H9 (cell line): ENCODE measurements at regions not wholly inside any gene's neighbourhood (a gene's known extent, or its start where the extent isn't known, plus 50 kb on each side); places are given as distances from the start of the nearest gene placed in this dataset.

Experiments used
- DNase-seq: peaks from one replicate; pipeline ENCODE4 v3.0.0-alpha.2; 2017
- H2AFZ ChIP-seq: one replicate; pipeline ENCODE4 v1.6.1; 2013; ENCODE audit warnings: mild to moderate bottlenecking, low read length, control low read depth, moderate library complexity
- H2AK5ac ChIP-seq: 2 replicates; pipeline ENCODE4 v1.6.1; 2013; ENCODE audit warnings: low read length, control low read depth, mixed read lengths; ENCODE audit not compliant: insufficient read length
- H2BK120ac ChIP-seq: one replicate; pipeline ENCODE4 v1.6.1; 2013; ENCODE audit warnings: low read depth, mild to moderate bottlenecking, low read length, control low read depth, inconsistent platforms; ENCODE audit not compliant: poor library complexity, severe bottlenecking
- H2BK12ac ChIP-seq: 2 replicates; pipeline ENCODE4 v1.6.1; 2013; ENCODE audit warnings: low read length, control low read depth, mixed read lengths, low read depth; ENCODE audit not compliant: insufficient read length
- H2BK15ac ChIP-seq: 2 replicates; pipeline ENCODE4 v1.6.1; 2013; ENCODE audit warnings: low read depth, low read length, control low read depth
- H2BK20ac ChIP-seq: one replicate; pipeline ENCODE4 v1.6.1; 2013; ENCODE audit warnings: low read depth, mild to moderate bottlenecking, low read length, control low read depth, inconsistent platforms; ENCODE audit not compliant: poor library complexity, severe bottlenecking
- H2BK5ac ChIP-seq: 2 replicates; pipeline ENCODE4 v1.6.1; 2013; ENCODE audit warnings: low read length, control low read depth, mixed read lengths; ENCODE audit not compliant: insufficient read length
- H3K14ac ChIP-seq: 2 replicates; pipeline ENCODE4 v1.6.1; 2013; ENCODE audit warnings: low read length, control low read depth; ENCODE audit not compliant: insufficient read depth
- H3K18ac ChIP-seq: 2 replicates; pipeline ENCODE4 v1.6.1; 2013; ENCODE audit warnings: low read depth, mild to moderate bottlenecking, mixed read lengths, low read length, control low read depth; ENCODE audit not compliant: insufficient read length
- H3K23ac ChIP-seq: 2 replicates; pipeline ENCODE4 v1.6.1; 2013; ENCODE audit warnings: low read length, control low read depth, mixed read lengths, low read depth; ENCODE audit not compliant: insufficient read length
- H3K23me2 ChIP-seq: 2 replicates; pipeline ENCODE4 v1.6.1; 2013; ENCODE audit warnings: low read depth, mild to moderate bottlenecking, mixed read lengths, low read length, control low read depth; ENCODE audit not compliant: insufficient read length, poor library complexity, severe bottlenecking
- H3K27ac ChIP-seq: 2 replicates; pipeline ENCODE4 v1.5.1; 2013; ENCODE audit warnings: low read length, control low read depth, mixed read lengths, low read depth; ENCODE audit not compliant: insufficient read length
- H3K27me3 ChIP-seq: 2 replicates; pipeline ENCODE4 v1.6.1; 2013; ENCODE audit warnings: low read length, control low read depth, inconsistent platforms; ENCODE audit not compliant: insufficient read depth
- H3K4ac ChIP-seq: 2 replicates; pipeline ENCODE4 v1.6.1; 2013; ENCODE audit warnings: low read depth, mild to moderate bottlenecking, control low read depth, inconsistent platforms, low read length, moderate library complexity
- H3K4me1 ChIP-seq: 2 replicates; pipeline ENCODE4 v1.6.1; 2013; ENCODE audit warnings: low read length, control low read depth, inconsistent platforms; ENCODE audit not compliant: insufficient read depth
- H3K4me2 ChIP-seq: 2 replicates; pipeline ENCODE4 v1.6.1; 2013; ENCODE audit warnings: low read length, control low read depth, mixed read lengths; ENCODE audit not compliant: insufficient read length, insufficient read depth
- H3K56ac ChIP-seq: 2 replicates; pipeline ENCODE4 v1.6.1; 2013; ENCODE audit warnings: low read depth, mild to moderate bottlenecking, mixed read lengths, low read length, control low read depth; ENCODE audit not compliant: insufficient read length
- H3K79me1 ChIP-seq: 2 replicates; pipeline ENCODE4 v1.6.1; 2013; ENCODE audit warnings: low read depth, mild to moderate bottlenecking, moderate library complexity, low read length, control low read depth, inconsistent platforms; ENCODE audit not compliant: insufficient read depth, poor library complexity, severe bottlenecking
- H3K79me2 ChIP-seq: 2 replicates; pipeline ENCODE4 v1.6.1; 2013; ENCODE audit warnings: low read length, control low read depth, inconsistent platforms; ENCODE audit not compliant: insufficient read depth
- H3K9ac ChIP-seq: 2 replicates; pipeline ENCODE4 v1.6.1; 2013; ENCODE audit warnings: low read length, control low read depth, mixed read lengths; ENCODE audit not compliant: insufficient read length; ENCODE audit errors: extremely low read depth
- H3K9me3 ChIP-seq: one replicate; pipeline ENCODE4 v1.6.1; 2013; ENCODE audit warnings: low read depth, low read length, inconsistent platforms; ENCODE audit not compliant: control insufficient read depth
- H3T11ph ChIP-seq: one replicate; pipeline ENCODE4 v1.6.1; 2013; ENCODE audit warnings: mild to moderate bottlenecking, low read length, control low read depth, inconsistent platforms
- H4K20me1 ChIP-seq: one replicate; pipeline ENCODE4 v1.6.1; 2013; ENCODE audit not compliant: control insufficient read depth, insufficient read length, insufficient read depth
- H4K5ac ChIP-seq: 2 replicates; pipeline ENCODE4 v1.6.1; 2013; ENCODE audit warnings: low read depth, mild to moderate bottlenecking, mixed read lengths, low read length, control low read depth; ENCODE audit not compliant: insufficient read length
- H4K8ac ChIP-seq: replicated peaks from 2 replicates; pipeline ENCODE4 v1.6.1; 2013; ENCODE audit warnings: low read length, control low read depth, mixed read lengths, low read depth; ENCODE audit not compliant: insufficient read length
- H4K91ac ChIP-seq: 2 replicates; pipeline ENCODE4 v1.6.1; 2013; ENCODE audit warnings: low read depth, mild to moderate bottlenecking, moderate library complexity, mixed read lengths, low read length, control low read depth; ENCODE audit not compliant: insufficient read length
- H3K27ac Mint-ChIP-seq, 3 experiments: 2 replicates in 2 of 3; 3 replicates in 1 of 3; pipeline ENCODE4 v1.8.0; 2020 to 2021; ENCODE audit warnings: mixed read lengths in 3 of 3, mild to moderate bottlenecking in 1 of 3, moderate library complexity in 1 of 3
- H3K27me3 Mint-ChIP-seq: 2 replicates; pipeline ENCODE4 v1.8.0; 2021; ENCODE audit warnings: low read depth, mild to moderate bottlenecking, moderate library complexity, mixed read lengths
- H3K36me3 Mint-ChIP-seq, 3 experiments: 2 replicates in 2 of 3; 3 replicates in 1 of 3; pipeline ENCODE4 v1.8.0; 2020 to 2021; ENCODE audit warnings: low read depth in 3 of 3, mixed read lengths in 3 of 3; ENCODE audit not compliant: insufficient read depth in 1 of 3
- H3K4me1 Mint-ChIP-seq, 2 experiments: 2 replicates each; pipeline ENCODE4 v1.8.0; 2020; ENCODE audit warnings: mixed read lengths in 2 of 2
- H3K4me3 Mint-ChIP-seq, 2 experiments: 2 replicates in 1 of 2; 3 replicates in 1 of 2; pipeline ENCODE4 v1.8.0; 2020 to 2021; ENCODE audit warnings: mild to moderate bottlenecking in 2 of 2, mixed read lengths in 2 of 2, moderate library complexity in 1 of 2
- H3K9me3 Mint-ChIP-seq, 2 experiments: 2 replicates in 1 of 2; 3 replicates in 1 of 2; pipeline ENCODE4 v1.8.0; 2020; ENCODE audit warnings: mild to moderate bottlenecking in 2 of 2, mixed read lengths in 2 of 2, moderate library complexity in 1 of 2
- CTCF ChIP-seq: fragments of 200-600 bp; sonication (generic); conservative IDR thresholded peaks from 3 replicates; pipeline ENCODE4 v1.8.0; 2021; ENCODE audit warnings: antibody characterized with exemption, mild to moderate bottlenecking
- WGBS: extraction: QIAGEN DNeasy Blood & Tissue Kit; methylation state at CpG from one replicate; pipeline ENCODE4 v1.1.7; 2013; ENCODE audit warnings: missing lambda C conversion rate, low lambda C conversion rate, mixed read lengths; ENCODE audit not compliant: insufficient read length; ENCODE audit errors: extremely low coverage; 5-methylcytosine and 5-hydroxymethylcytosine counted together

GRCh38 chr6:170158296-170159021 lies 132.4 kb downstream of the DLL1 start:
- H4K91ac ChIP-seq = no peak overlapping the region
- H2BK20ac ChIP-seq = no peak overlapping the region
- H3K36me3 Mint-ChIP-seq = no peaks in the 10 kb centered on the region; a peak in 1 of 7 replicates
- no peak overlapping the region for H2AK5ac ChIP-seq
- no peak overlapping the region for H3K27ac ChIP-seq
- H2BK5ac ChIP-seq = no peak overlapping the region
- WGBS = no CpG with 5 or more reads among the region's 29 CpGs
- H3K4me1 ChIP-seq = no peaks in the 10 kb centered on the region
- no peak overlapping the region for H2AFZ ChIP-seq
- H3K4me2 ChIP-seq = no peak overlapping the region
- H3K23me2 ChIP-seq = no peaks in the 10 kb centered on the region
- no peak overlapping the region for H3T11ph ChIP-seq
- H3K9me3 Mint-ChIP-seq = peaks cover 0 to 4% of the 10 kb centered on the region in 2 experiments; a peak in 1 of 5 replicates
- H3K4me1 Mint-ChIP-seq = no peaks in the 10 kb centered on the region; a peak in 1 of 4 replicates
- H4K5ac ChIP-seq = no peak overlapping the region
- H2BK15ac ChIP-seq = no peak overlapping the region
- TF ChIP-seq CTCF = no peak
- no peak overlapping the region for H3K4ac ChIP-seq
- H3K27me3 Mint-ChIP-seq = no peaks in the 10 kb centered on the region; the same call in 1 of the 2 replicates
- no peaks in the 10 kb centered on the region for H3K27me3 ChIP-seq
- H4K8ac ChIP-seq = no peak overlapping the region
- no peak overlapping the region for H2BK120ac ChIP-seq
- no peaks in the 10 kb centered on the region for H3K79me2 ChIP-seq
- H2BK12ac ChIP-seq = no peak overlapping the region
- no peaks in the 10 kb centered on the region for H3K79me1 ChIP-seq
- no peak overlapping the region for H3K27ac Mint-ChIP-seq
- no peak overlapping the region for H3K4me3 Mint-ChIP-seq
- H3K23ac ChIP-seq = no peak overlapping the region
- no peak overlapping the region for H3K14ac ChIP-seq
- no peaks in the 10 kb centered on the region for H3K9me3 ChIP-seq
- no peak overlapping the region for H3K9ac ChIP-seq
- no peaks in the 10 kb centered on the region for H4K20me1 ChIP-seq
- H3K18ac ChIP-seq = no peak overlapping the region
- no peak overlapping the region for H3K56ac ChIP-seq
- no peak for DNase-seq
